ENCODE measurements at regions not wholly inside any gene's neighbourhood (a gene's known extent, or its start where the extent isn't known, plus 50 kb on each side); places are given as distances from the start of the nearest gene placed in this dataset.
"Not testable (repeated sequence)": the region's sequence is repeated elsewhere in the genome, so short reads cannot be mapped to it uniquely, and the experiment has no call there.

DNA sequence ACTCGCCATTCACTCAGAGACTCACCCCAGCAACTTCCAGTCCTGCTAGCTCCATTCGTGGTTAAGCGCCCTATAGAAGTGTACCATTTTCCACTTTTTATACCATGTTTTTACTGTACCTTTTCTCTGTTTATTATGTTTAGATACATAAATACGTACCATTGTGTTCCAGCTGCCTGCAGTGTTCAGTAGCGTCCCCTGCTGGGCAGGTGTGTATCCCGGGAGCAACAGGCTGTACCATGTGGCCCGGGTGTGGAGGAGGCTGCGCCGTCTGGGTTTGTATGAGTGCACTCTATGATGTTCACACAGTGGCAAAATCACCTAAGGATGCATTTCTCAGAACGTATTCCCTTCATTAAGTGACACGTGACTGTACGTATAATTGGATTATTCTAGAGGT lies 351.5 kb upstream of the FRG1 start:
- TF ChIP-seq, protein P1, sequence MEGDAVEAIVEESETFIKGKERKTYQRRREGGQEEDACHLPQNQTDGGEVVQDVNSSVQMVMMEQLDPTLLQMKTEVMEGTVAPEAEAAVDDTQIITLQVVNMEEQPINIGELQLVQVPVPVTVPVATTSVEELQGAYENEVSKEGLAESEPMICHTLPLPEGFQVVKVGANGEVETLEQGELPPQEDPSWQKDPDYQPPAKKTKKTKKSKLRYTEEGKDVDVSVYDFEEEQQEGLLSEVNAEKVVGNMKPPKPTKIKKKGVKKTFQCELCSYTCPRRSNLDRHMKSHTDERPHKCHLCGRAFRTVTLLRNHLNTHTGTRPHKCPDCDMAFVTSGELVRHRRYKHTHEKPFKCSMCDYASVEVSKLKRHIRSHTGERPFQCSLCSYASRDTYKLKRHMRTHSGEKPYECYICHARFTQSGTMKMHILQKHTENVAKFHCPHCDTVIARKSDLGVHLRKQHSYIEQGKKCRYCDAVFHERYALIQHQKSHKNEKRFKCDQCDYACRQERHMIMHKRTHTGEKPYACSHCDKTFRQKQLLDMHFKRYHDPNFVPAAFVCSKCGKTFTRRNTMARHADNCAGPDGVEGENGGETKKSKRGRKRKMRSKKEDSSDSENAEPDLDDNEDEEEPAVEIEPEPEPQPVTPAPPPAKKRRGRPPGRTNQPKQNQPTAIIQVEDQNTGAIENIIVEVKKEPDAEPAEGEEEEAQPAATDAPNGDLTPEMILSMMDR (IDR thresholded peaks at IDR 0.05): not testable (repeated sequence)
- not testable (repeated sequence) for TF ChIP-seq POLR2A (IDR thresholded peaks at IDR 0.05)
